GM19397 (cell line): ENCODE measurements at regions not wholly inside any gene's neighbourhood (a gene's known extent, or its start where the extent isn't known, plus 50 kb on each side); places are given as distances from the start of the nearest gene placed in this dataset.
"Not testable (repeated sequence)": the region's sequence is repeated elsewhere in the genome, so short reads cannot be mapped to it uniquely, and the experiment has no call there.

Experiments
- ATAC-seq: cut with Tn5 transposase; IDR thresholded peaks from one replicate; pipeline ENCODE4 v1.9.1; 2021; ENCODE audit warnings: mild to moderate bottlenecking, moderate library complexity; ENCODE audit not compliant: unreplicated experiment

DNA sequence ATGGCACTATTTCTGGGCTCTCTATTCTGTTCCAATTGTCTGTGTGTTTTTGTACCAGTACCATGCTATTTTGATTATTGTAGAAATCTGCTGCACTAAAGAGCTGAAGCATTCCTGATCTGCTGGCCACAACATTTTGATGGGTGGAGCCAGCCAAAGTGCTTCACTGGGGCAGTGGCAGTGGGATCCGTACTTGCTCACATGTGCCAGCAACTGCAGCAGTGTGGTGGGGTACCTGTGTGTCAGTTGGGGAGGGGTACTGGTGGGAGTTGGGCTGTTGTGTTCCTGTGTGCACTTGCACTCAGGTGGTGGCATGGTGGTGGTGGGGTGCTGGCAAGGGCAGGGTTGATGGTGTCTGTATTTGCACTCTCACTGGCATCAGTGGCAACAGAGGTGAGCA lies 204.6 kb upstream of the ALG10 start:
- ATAC-seq, result no peak

DNA sequence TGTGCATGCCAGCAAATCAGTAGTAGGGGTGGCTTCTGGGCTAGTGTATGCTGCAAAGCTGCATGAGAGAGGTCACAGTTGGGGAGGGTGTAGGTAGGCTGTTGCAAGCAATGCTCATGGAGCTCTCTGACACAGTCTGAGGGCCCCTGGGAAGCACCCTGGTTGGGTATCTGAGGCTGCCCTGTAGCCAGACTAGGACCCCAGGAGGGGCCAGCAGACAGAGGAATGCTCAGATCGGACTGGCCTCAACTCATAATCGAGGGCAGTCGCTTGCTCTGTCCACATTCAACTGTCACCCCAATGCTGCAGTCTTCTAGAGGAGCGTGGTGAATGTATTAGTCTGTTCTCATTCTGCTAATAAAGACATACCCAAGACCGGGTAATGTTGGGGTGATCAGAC lies 204.0 kb upstream of the ALG10 start:
- ATAC-seq, result no peak

DNA sequence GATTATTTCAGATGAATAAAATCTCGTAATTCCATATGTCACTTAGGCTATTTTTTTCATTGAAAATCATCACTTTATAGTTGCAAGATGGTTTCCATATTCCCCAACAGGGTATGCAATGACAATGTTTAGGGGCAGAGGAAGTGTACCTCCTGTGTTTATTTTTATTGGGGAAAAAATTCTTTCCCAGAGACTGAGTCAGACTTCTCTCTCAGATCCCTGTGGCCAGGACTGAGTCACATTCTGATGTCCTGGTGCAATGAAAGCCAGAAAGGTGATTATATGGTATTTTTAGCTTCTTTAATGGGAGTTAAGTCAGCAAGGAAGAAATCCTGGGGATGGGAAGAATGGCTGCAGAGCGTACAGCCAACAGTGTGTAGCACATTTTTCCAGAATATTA lies 196.9 kb upstream of the ALG10 start:
- ATAC-seq, result no peak

DNA sequence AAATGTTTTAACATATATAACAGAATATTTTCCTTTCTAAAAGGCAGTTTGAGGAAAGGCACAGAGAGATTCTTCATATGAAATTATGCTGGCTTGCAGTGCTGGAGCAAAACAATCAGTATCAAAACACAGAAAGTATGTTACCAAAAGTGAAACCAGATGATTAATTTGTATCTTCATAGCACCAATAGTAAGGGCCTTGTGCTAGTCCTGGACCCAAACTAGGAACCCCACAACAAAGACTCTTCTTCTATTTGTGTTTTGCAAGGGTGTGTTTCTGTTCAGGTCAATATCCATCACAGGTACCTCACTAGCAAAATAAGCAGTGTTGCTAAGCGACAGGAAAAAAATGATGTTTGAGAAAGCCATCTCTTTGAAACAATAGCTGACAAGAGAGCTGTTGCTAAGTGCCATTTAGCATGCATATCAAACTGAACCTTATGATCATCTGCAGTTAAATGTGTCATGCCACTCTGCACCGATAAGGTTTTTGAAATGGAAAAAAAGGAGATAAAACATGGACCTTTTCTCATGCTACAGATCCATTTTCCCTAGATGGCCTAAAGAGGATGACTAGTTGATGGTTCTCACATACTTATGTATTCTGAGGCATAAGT lies 196.2 kb upstream of the ALG10 start:
- ATAC-seq, result no peak

DNA sequence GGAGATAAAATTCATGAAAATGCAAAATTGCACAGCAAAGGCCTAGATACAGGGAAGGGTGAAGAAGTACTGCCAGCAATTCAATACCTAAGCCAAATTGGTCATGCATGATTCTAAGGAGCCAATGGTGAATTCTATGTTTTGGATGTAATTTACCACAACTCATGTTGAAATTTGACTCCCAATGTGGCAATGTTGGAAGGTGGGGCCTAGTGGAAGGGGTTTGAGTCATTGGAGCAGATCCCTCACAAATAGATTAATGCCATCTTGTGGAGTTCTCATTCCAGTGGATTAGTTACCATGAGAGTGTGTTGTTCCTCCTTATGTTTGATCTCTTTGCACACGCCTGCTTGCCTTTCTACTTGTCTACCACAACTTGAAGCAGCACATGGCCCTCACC lies 194.0 kb upstream of the ALG10 start:
- ATAC-seq, result no peak

DNA sequence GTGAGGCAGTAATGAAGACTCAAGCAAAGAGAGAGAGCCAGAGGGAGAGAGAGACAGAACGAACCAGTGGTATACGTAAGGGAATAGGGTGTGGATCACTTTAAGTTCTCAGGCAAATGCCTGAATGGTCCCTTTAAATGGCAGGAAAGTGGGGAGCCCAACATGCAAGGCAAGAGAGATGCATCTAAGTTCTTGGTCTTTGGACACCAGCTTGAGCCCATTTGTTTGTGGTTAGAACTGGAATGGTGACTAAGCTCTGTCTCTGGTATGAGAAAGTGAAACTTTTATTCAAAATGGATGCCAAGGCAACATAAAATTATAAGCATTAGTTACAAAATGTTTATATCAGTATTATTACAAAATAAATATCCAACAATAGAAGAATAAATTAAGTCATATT lies 192.2 kb upstream of the ALG10 start:
- no peak for ATAC-seq

DNA sequence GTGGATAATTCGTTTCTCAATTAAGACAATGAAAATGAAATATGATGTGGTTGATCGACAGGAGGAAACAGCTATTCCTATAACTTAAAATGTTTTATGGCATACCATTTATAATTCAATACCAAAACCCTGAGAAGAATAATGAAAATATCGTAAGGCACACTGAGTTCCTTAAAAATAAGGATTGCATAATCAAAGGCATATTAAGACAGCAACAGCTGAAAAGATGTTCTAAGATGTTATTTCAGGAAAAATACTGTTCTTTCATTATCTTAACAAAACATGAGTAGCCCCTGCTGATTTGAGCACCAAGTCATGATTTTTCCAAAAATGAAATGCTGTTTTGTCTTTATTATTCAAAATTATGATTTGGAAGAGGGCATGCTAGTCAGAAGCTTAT lies 189.4 kb upstream of the ALG10 start:
- ATAC-seq, result no peak

DNA sequence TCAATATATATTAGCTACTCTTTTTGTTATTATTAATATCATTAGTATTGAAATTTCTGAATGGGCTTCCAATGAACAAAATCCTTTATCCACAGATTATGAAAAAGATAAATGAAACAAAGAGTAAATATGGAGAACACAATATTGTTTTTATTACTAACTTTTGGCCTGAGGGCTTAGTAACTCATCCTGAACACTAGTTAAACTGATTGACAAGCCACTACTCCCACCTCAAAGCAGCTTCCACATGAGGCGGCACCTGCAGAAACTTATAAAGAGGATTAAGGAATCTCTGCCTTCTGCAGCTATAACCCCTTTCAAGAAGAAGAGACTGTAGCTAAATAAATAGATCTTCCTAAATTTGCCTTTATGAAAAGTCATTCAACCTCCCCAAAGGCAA lies 187.6 kb upstream of the ALG10 start:
- ATAC-seq, result no peak

DNA sequence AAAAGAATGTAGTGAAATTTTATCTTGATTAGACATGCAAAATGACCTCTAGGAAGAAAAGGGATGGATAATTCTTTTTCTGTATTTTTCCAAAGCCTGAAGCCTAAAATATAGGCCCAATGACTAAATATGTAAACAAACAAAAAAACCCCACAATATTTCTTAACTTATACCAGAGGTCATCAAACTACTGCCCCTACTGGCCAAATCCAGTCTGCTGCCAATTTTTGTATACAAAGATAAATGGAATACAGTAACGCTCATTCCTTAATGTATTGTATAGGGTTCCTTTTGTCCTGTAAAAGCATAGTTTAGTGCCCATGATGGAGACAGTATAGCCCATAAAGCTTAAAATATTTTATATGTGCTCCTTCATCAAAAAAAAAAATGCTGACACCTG lies 145.7 kb upstream of the ALG10 start:
- no peak for ATAC-seq

DNA sequence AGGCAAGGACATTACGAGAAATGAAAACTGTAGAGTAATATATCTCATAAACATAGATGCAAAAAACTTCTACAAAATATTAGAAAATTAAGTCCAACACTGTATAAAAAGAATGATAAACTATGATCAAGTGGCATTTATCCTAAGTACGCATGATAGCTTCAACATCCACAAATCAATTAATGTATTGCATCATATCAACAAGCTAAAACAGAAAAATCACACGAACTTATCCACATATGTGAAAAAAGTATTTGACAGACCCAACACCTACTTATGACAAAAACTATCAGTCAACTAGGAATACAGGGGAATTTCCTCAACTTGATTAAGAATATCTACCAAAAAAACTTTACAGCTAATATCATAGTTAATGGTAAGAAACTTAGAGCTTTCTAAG lies 129.9 kb upstream of the ALG10 start:
- no peak for ATAC-seq

DNA sequence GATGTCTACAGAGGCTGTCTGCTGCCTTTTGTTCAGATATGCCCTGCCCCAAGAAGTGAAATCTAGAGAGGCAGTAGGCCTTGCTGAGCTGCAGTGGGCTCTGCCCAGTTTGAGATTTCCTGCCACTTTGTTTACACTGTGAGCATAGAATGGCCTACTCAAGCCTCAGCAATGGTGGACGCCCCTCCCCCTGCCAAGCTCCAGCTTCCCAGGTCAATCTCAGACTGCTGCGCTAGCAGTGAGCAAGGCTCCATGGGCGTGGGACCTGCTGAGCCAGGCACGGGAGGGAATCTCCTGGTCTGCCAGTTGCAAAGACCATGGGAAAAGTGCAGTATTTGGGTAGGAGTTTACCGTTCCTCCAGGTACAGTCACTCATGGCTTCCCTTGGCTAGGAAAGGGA lies 101.8 kb upstream of the ALG10 start:
- ATAC-seq, result not testable (repeated sequence)

DNA sequence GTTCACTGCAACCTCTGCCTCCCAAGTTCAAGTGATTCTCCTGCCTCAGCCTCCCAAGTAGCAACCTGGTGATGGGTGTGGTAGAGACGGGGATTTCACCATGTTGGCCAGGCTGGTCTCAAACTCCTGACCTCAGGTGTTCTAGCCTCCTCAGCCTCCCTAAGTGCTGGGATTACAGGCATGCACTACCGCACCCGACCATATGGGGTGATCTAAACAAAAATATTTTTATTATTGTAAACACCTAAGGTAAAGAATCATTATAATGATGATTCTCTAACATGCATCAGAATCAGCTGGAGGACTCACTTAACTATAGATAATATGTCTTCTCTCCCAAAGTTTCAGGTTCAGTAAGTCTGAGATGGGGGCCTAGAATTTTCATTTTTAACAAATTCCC lies 96.2 kb upstream of the ALG10 start:
- no peak for ATAC-seq

DNA sequence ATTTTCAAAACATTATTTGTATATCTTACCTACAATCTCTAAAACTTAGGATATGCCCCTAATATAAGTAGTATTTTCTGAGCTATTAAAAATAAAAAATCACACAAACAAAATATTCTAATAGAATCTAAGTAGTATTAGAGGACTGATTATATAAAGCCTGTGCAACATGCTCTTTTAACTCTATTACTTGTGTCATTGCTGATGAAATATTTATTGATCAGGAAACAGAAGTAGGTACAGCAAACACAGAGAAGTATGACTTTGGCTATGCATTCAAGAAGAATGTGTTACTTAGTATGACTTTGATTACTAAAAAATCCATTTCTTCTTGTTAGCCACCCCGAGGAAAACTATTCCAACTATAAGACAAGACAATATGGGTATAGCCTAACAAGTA lies 84.6 kb upstream of the ALG10 start:
- not testable (repeated sequence) for ATAC-seq

DNA sequence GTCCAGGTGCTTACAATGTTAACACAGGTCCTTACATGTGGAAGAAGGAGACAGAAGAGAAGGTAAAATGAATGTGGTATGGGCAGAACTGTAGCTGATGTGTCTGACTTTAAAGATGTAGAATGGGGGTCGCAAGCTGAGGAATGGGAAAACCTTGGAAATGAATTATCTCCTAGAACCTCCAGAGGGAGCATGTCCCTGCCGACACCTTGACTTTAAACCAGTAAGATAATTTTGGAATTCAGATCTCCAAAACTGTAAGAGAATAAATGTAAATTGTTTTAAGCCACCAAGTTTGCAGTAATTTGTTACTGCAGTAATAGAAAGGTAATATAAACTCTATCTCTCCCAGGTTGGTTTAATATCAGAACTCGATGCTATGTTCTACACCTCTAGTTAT lies 80.1 kb upstream of the ALG10 start:
- no peak for ATAC-seq

DNA sequence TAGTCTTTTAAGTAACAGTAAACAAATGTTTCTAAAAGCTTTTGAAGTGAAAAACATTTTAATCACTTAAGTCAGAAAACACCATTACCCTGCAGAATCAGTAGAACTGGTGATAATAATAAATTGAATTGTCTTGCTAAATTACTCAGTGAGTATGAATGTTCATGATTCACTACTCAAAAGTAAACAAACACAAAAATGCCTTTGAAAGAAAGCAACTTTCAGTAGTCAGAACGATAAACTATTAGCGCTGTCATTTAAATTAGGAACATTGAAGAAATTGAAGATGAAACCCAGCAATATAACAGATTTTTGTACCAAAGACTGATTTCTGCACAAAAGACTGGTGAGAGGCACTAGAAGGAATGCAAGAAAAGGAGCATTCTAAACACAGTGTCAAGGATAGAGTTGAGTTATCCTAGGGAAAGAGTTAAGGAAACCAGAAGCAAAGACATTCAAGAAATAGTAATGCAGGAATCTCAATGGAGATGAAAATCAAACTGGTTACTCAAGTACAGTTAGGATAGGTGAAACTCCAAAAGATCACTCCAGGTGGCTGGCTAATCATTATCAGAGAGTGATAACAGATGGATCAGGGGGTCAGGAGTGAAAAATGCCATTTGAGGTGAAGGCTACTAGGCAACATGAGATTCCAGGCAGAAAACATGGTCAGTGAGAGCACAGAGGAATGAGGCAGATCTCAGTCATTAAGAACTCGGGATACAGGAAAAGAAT lies 77.4 kb upstream of the ALG10 start:
- ATAC-seq, result no peak

DNA sequence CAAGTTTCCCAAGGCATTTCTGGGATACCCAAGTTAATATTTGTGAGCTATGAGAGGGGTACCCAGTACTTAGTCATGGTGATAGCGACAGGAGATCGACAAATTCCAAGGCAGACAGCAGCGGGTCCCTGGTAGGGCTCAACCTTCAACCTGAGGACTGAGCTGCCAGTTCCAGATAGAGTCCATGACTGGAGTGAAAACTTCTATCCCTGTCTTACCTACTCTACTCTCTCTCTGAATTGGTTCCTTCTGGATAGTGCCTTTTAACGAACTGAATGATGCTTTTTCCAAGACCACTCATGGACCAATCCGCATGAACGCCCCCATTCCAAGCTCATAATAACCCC lies 76.9 kb upstream of the ALG10 start:
- no peak for ATAC-seq

DNA sequence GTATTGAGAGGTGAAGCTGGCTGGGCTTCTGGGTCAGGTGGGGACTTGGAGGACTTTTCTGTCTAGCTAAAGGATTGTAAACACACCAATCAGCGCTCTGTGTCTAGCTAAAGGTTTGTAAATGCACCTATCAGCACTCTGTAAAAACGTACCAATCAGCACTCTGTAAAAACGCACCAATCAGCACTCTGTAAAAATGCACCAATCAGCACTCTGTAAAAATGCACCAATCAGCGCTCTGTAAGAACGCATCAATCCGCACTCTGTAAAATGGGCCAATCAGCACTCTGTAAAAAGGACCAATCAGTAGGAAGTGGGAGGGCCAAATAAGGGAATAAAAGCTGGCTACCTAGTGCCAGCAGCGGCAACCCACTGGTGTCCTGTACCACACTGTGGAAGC lies 56.1 kb upstream of the ALG10 start:
- ATAC-seq, result not testable (repeated sequence)

DNA sequence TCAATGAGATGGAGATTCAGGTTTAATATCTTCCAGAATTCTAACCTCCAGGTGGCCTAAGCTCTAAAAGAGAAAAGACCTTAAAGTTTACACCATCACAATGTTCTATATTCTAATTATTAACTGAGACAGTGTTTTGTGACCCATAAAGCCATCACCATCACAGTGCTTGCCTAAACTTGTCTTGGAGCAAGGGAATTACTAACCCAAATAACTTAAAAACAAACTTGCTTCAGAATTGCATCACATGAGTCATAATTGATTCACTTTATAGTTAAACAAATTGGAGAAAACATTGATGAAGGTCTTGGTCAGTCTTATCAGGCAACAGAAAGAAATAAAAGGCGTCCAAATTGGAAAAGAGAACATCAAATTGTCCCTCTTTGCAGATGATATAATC lies 54.5 kb upstream of the ALG10 start:
- no peak for ATAC-seq
